H9 (cell line): ENCODE measurements at regions not wholly inside any gene's neighbourhood (a gene's known extent, or its start where the extent isn't known, plus 50 kb on each side); places are given as distances from the start of the nearest gene placed in this dataset.

Experiments used
- DNase-seq: peaks from one replicate; pipeline ENCODE4 v3.0.0-alpha.2; 2017
- H2AFZ ChIP-seq: one replicate; pipeline ENCODE4 v1.6.1; 2013; ENCODE audit warnings: mild to moderate bottlenecking, low read length, control low read depth, moderate library complexity
- H2AK5ac ChIP-seq: 2 replicates; pipeline ENCODE4 v1.6.1; 2013; ENCODE audit warnings: low read length, control low read depth, mixed read lengths; ENCODE audit not compliant: insufficient read length
- H2BK120ac ChIP-seq: one replicate; pipeline ENCODE4 v1.6.1; 2013; ENCODE audit warnings: low read depth, mild to moderate bottlenecking, low read length, control low read depth, inconsistent platforms; ENCODE audit not compliant: poor library complexity, severe bottlenecking
- H2BK12ac ChIP-seq: 2 replicates; pipeline ENCODE4 v1.6.1; 2013; ENCODE audit warnings: low read length, control low read depth, mixed read lengths, low read depth; ENCODE audit not compliant: insufficient read length
- H2BK15ac ChIP-seq: 2 replicates; pipeline ENCODE4 v1.6.1; 2013; ENCODE audit warnings: low read depth, low read length, control low read depth
- H2BK20ac ChIP-seq: one replicate; pipeline ENCODE4 v1.6.1; 2013; ENCODE audit warnings: low read depth, mild to moderate bottlenecking, low read length, control low read depth, inconsistent platforms; ENCODE audit not compliant: poor library complexity, severe bottlenecking
- H2BK5ac ChIP-seq: 2 replicates; pipeline ENCODE4 v1.6.1; 2013; ENCODE audit warnings: low read length, control low read depth, mixed read lengths; ENCODE audit not compliant: insufficient read length
- H3K14ac ChIP-seq: 2 replicates; pipeline ENCODE4 v1.6.1; 2013; ENCODE audit warnings: low read length, control low read depth; ENCODE audit not compliant: insufficient read depth
- H3K18ac ChIP-seq: 2 replicates; pipeline ENCODE4 v1.6.1; 2013; ENCODE audit warnings: low read depth, mild to moderate bottlenecking, mixed read lengths, low read length, control low read depth; ENCODE audit not compliant: insufficient read length
- H3K23ac ChIP-seq: 2 replicates; pipeline ENCODE4 v1.6.1; 2013; ENCODE audit warnings: low read length, control low read depth, mixed read lengths, low read depth; ENCODE audit not compliant: insufficient read length
- H3K23me2 ChIP-seq: 2 replicates; pipeline ENCODE4 v1.6.1; 2013; ENCODE audit warnings: low read depth, mild to moderate bottlenecking, mixed read lengths, low read length, control low read depth; ENCODE audit not compliant: insufficient read length, poor library complexity, severe bottlenecking
- H3K27ac ChIP-seq: 2 replicates; pipeline ENCODE4 v1.5.1; 2013; ENCODE audit warnings: low read length, control low read depth, mixed read lengths, low read depth; ENCODE audit not compliant: insufficient read length
- H3K27me3 ChIP-seq: 2 replicates; pipeline ENCODE4 v1.6.1; 2013; ENCODE audit warnings: low read length, control low read depth, inconsistent platforms; ENCODE audit not compliant: insufficient read depth
- H3K4ac ChIP-seq: 2 replicates; pipeline ENCODE4 v1.6.1; 2013; ENCODE audit warnings: low read depth, mild to moderate bottlenecking, control low read depth, inconsistent platforms, low read length, moderate library complexity
- H3K4me1 ChIP-seq: 2 replicates; pipeline ENCODE4 v1.6.1; 2013; ENCODE audit warnings: low read length, control low read depth, inconsistent platforms; ENCODE audit not compliant: insufficient read depth
- H3K4me2 ChIP-seq: 2 replicates; pipeline ENCODE4 v1.6.1; 2013; ENCODE audit warnings: low read length, control low read depth, mixed read lengths; ENCODE audit not compliant: insufficient read length, insufficient read depth
- H3K56ac ChIP-seq: 2 replicates; pipeline ENCODE4 v1.6.1; 2013; ENCODE audit warnings: low read depth, mild to moderate bottlenecking, mixed read lengths, low read length, control low read depth; ENCODE audit not compliant: insufficient read length
- H3K79me1 ChIP-seq: 2 replicates; pipeline ENCODE4 v1.6.1; 2013; ENCODE audit warnings: low read depth, mild to moderate bottlenecking, moderate library complexity, low read length, control low read depth, inconsistent platforms; ENCODE audit not compliant: insufficient read depth, poor library complexity, severe bottlenecking
- H3K79me2 ChIP-seq: 2 replicates; pipeline ENCODE4 v1.6.1; 2013; ENCODE audit warnings: low read length, control low read depth, inconsistent platforms; ENCODE audit not compliant: insufficient read depth
- H3K9ac ChIP-seq: 2 replicates; pipeline ENCODE4 v1.6.1; 2013; ENCODE audit warnings: low read length, control low read depth, mixed read lengths; ENCODE audit not compliant: insufficient read length; ENCODE audit errors: extremely low read depth
- H3K9me3 ChIP-seq: one replicate; pipeline ENCODE4 v1.6.1; 2013; ENCODE audit warnings: low read depth, low read length, inconsistent platforms; ENCODE audit not compliant: control insufficient read depth
- H3T11ph ChIP-seq: one replicate; pipeline ENCODE4 v1.6.1; 2013; ENCODE audit warnings: mild to moderate bottlenecking, low read length, control low read depth, inconsistent platforms
- H4K20me1 ChIP-seq: one replicate; pipeline ENCODE4 v1.6.1; 2013; ENCODE audit not compliant: control insufficient read depth, insufficient read length, insufficient read depth
- H4K5ac ChIP-seq: 2 replicates; pipeline ENCODE4 v1.6.1; 2013; ENCODE audit warnings: low read depth, mild to moderate bottlenecking, mixed read lengths, low read length, control low read depth; ENCODE audit not compliant: insufficient read length
- H4K8ac ChIP-seq: replicated peaks from 2 replicates; pipeline ENCODE4 v1.6.1; 2013; ENCODE audit warnings: low read length, control low read depth, mixed read lengths, low read depth; ENCODE audit not compliant: insufficient read length
- H4K91ac ChIP-seq: 2 replicates; pipeline ENCODE4 v1.6.1; 2013; ENCODE audit warnings: low read depth, mild to moderate bottlenecking, moderate library complexity, mixed read lengths, low read length, control low read depth; ENCODE audit not compliant: insufficient read length
- H3K27ac Mint-ChIP-seq, 3 experiments: 2 replicates in 2 of 3; 3 replicates in 1 of 3; pipeline ENCODE4 v1.8.0; 2020 to 2021; ENCODE audit warnings: mixed read lengths in 3 of 3, mild to moderate bottlenecking in 1 of 3, moderate library complexity in 1 of 3
- H3K27me3 Mint-ChIP-seq: 2 replicates; pipeline ENCODE4 v1.8.0; 2021; ENCODE audit warnings: low read depth, mild to moderate bottlenecking, moderate library complexity, mixed read lengths
- H3K36me3 Mint-ChIP-seq, 3 experiments: 2 replicates in 2 of 3; 3 replicates in 1 of 3; pipeline ENCODE4 v1.8.0; 2020 to 2021; ENCODE audit warnings: low read depth in 3 of 3, mixed read lengths in 3 of 3; ENCODE audit not compliant: insufficient read depth in 1 of 3
- H3K4me1 Mint-ChIP-seq, 2 experiments: 2 replicates each; pipeline ENCODE4 v1.8.0; 2020; ENCODE audit warnings: mixed read lengths in 2 of 2
- H3K4me3 Mint-ChIP-seq, 2 experiments: 2 replicates in 1 of 2; 3 replicates in 1 of 2; pipeline ENCODE4 v1.8.0; 2020 to 2021; ENCODE audit warnings: mild to moderate bottlenecking in 2 of 2, mixed read lengths in 2 of 2, moderate library complexity in 1 of 2
- H3K9me3 Mint-ChIP-seq, 2 experiments: 2 replicates in 1 of 2; 3 replicates in 1 of 2; pipeline ENCODE4 v1.8.0; 2020; ENCODE audit warnings: mild to moderate bottlenecking in 2 of 2, mixed read lengths in 2 of 2, moderate library complexity in 1 of 2
- WGBS: extraction: QIAGEN DNeasy Blood & Tissue Kit; methylation state at CpG from one replicate; pipeline ENCODE4 v1.1.7; 2013; ENCODE audit warnings: missing lambda C conversion rate, low lambda C conversion rate, mixed read lengths; ENCODE audit not compliant: insufficient read length; ENCODE audit errors: extremely low coverage; 5-methylcytosine and 5-hydroxymethylcytosine counted together
- TF ChIP-seq, protein P1 (sequence below): fragments of 200-600 bp; sonication (generic); conservative IDR thresholded peaks from 3 replicates; pipeline ENCODE4 v1.8.0; 2021; ENCODE audit warnings: antibody characterized with exemption, mild to moderate bottlenecking

DNA sequence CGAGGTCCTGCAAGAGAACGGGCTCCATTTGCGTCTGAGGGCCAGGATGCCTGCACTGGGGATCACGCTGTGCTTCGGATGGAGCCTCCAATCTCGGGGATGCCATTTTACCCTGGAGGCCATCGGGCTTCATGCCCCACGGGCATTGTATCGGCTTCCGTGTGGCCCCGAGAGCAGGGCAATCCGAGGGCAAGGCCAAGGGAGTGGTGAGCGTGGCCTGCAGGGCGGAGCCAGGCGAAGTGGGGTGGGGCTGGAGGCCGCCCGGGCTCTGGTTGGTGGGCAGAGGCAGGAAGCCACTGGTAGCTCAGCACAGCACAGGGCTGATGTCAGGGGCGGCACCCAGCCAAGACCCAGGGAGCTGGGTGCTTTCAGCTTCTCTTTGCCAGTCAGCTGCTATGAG lies 57.5 kb upstream of the BHLHE23 start:
- Mint-ChIP-seq H3K9me3 (peaks cover 6% of the 10 kb centered on the region in 2 experiments; a peak in 4 of 5 replicates), H3K27me3 (peaks cover 14% of the 10 kb centered on the region), H3K4me1 (peaks cover 2 to 11% of the 10 kb centered on the region in 2 experiments), H3K4me3 (no peak overlapping the region), H3K36me3 (no peaks in the 10 kb centered on the region; a peak in 1 of 7 replicates), H3K27ac (no peak overlapping the region)
- H3K9ac ChIP-seq: no peak overlapping the region
- peak; percentile 47 for DNase-seq
- H3K14ac ChIP-seq: no peak overlapping the region
- no peaks in the 10 kb centered on the region for H3K4me1 ChIP-seq
- H2BK120ac ChIP-seq: no peak overlapping the region
- no peak overlapping the region for H3K4me2 ChIP-seq
- no peak overlapping the region for H3K27ac ChIP-seq
- TF ChIP-seq, protein P1, sequence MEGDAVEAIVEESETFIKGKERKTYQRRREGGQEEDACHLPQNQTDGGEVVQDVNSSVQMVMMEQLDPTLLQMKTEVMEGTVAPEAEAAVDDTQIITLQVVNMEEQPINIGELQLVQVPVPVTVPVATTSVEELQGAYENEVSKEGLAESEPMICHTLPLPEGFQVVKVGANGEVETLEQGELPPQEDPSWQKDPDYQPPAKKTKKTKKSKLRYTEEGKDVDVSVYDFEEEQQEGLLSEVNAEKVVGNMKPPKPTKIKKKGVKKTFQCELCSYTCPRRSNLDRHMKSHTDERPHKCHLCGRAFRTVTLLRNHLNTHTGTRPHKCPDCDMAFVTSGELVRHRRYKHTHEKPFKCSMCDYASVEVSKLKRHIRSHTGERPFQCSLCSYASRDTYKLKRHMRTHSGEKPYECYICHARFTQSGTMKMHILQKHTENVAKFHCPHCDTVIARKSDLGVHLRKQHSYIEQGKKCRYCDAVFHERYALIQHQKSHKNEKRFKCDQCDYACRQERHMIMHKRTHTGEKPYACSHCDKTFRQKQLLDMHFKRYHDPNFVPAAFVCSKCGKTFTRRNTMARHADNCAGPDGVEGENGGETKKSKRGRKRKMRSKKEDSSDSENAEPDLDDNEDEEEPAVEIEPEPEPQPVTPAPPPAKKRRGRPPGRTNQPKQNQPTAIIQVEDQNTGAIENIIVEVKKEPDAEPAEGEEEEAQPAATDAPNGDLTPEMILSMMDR: no peak
- H2AK5ac ChIP-seq: no peak overlapping the region
- H3K27me3 ChIP-seq: no peaks in the 10 kb centered on the region
- H3K23me2 ChIP-seq: no peaks in the 10 kb centered on the region
- H3K18ac ChIP-seq: no peak overlapping the region
- H4K20me1 ChIP-seq: no peaks in the 10 kb centered on the region
- H2BK15ac ChIP-seq: no peak overlapping the region
- no peak overlapping the region for H3K23ac ChIP-seq
- H3K79me2 ChIP-seq: no peaks in the 10 kb centered on the region
- no peak overlapping the region for H4K5ac ChIP-seq
- H3K56ac ChIP-seq: no peak overlapping the region
- H2BK20ac ChIP-seq: no peak overlapping the region
- no peak overlapping the region for H4K91ac ChIP-seq
- no peak overlapping the region for H3K4ac ChIP-seq
- no peak overlapping the region for H2BK5ac ChIP-seq
- H3K9me3 ChIP-seq: no peaks in the 10 kb centered on the region
- no CpG with 5 or more reads among the region's 18 CpGs for WGBS
- H3K79me1 ChIP-seq: no peaks in the 10 kb centered on the region
- H3T11ph ChIP-seq: no peak overlapping the region
- H2BK12ac ChIP-seq: no peak overlapping the region
- H4K8ac ChIP-seq: no peak overlapping the region
- no peak overlapping the region for H2AFZ ChIP-seq
